ENCODE measurements at regions not wholly inside any gene's neighbourhood (a gene's known extent, or its start where the extent isn't known, plus 50 kb on each side); places are given as distances from the start of the nearest gene placed in this dataset.

DNA sequence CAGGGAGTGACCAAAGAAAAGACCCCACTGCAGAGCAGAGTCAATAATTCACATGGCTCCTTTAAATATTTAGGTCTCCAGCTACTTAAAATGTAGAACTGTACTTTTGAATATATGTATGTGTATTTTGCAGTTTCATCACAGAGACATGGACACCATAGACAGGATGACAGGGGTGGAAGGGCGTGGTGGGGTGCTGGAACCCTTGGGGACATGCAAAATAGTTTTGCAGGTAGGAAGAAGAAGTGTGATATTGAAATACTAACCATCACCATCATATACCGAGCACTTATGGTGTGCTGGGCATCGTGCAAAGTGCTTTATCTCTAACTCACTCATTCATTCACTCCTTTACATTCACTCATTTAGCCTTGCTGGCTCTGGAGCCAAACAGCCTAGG is 72.5 kb upstream of the IGSF21 start:
- TF ChIP-seq, protein P1, sequence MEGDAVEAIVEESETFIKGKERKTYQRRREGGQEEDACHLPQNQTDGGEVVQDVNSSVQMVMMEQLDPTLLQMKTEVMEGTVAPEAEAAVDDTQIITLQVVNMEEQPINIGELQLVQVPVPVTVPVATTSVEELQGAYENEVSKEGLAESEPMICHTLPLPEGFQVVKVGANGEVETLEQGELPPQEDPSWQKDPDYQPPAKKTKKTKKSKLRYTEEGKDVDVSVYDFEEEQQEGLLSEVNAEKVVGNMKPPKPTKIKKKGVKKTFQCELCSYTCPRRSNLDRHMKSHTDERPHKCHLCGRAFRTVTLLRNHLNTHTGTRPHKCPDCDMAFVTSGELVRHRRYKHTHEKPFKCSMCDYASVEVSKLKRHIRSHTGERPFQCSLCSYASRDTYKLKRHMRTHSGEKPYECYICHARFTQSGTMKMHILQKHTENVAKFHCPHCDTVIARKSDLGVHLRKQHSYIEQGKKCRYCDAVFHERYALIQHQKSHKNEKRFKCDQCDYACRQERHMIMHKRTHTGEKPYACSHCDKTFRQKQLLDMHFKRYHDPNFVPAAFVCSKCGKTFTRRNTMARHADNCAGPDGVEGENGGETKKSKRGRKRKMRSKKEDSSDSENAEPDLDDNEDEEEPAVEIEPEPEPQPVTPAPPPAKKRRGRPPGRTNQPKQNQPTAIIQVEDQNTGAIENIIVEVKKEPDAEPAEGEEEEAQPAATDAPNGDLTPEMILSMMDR (IDR thresholded peaks at IDR 0.05) = no peak
- no peak for TF ChIP-seq POLR2AphosphoS5 (IDR thresholded peaks at IDR 0.05)
- no peak for TF ChIP-seq POLR2A (IDR thresholded peaks at IDR 0.05; ENCODE audit: low read depth)
- no peak for TF ChIP-seq EP300 (IDR thresholded peaks at IDR 0.05)
